ENCODE measurements at regions not wholly inside any gene's neighbourhood (a gene's known extent, or its start where the extent isn't known, plus 50 kb on each side); places are given as distances from the start of the nearest gene placed in this dataset.
"Not testable (repeated sequence)": the region's sequence is repeated elsewhere in the genome, so short reads cannot be mapped to it uniquely, and the experiment has no call there.

DNA sequence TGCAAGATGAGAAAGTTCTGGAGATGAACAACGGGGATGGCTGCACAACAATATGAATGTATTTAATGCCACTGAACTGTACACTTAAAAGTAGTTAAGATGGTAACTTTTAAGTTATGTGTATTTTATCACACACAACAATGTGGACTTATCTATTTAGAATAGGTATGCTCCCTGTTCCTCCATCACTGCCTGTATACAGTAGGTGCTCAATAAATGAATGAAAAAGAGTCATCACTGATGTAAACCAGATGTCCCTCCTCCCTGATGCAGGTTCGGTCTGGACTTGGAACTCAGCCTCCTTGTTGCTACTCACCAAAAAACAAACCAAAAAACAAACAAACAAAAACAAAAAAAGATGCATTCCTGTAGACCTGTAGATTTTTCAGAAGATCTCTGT lies 65.9 kb upstream of the BOD1 start:
- DNase-seq = no peak
- Histone ChIP-seq H3K9me3 (no peaks in the 10 kb centered on the region), H3K4me1 (no peaks in the 10 kb centered on the region), H3K4me3 (no peak overlapping the region), H3K27me3 (no peaks in the 10 kb centered on the region), H3K27ac (no peak overlapping the region), H3K36me3 (no peaks in the 10 kb centered on the region)
- intact Hi-C loops (cut with DNase I; ENCODE audit: low total_unique reads) = no loop called here
- TF ChIP-seq POLR2A (IDR thresholded peaks at IDR 0.05) (no peak), CTCF (IDR thresholded peaks at IDR 0.05) (no peak)

DNA sequence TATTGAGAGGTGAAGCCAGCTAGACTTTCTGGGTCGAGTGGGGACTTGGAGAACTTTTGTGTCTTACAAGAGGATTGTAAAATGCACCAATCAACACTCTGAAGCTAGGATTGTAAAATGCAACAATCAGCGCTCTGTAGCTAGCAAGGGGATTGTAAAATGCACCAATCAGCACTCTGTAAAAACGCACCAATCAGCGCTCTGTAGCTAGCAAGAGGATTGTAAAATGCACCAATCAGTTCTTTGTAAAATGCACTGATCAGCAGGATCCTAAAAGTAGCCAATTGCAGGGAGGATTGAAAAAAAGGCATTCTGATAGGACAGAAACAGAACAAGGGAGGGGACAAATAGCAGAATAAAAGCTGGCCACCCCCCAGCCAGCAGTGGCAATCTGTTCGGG lies 68.1 kb upstream of the BOD1 start:
- H3K9me3 ChIP-seq; H3K36me3 ChIP-seq; intact Hi-C loops (cut with DNase I; ENCODE audit: low total_unique reads); H3K4me1 ChIP-seq; H3K4me3 ChIP-seq; H3K27ac ChIP-seq; DNase-seq; H3K27me3 ChIP-seq: not testable (repeated sequence)

DNA sequence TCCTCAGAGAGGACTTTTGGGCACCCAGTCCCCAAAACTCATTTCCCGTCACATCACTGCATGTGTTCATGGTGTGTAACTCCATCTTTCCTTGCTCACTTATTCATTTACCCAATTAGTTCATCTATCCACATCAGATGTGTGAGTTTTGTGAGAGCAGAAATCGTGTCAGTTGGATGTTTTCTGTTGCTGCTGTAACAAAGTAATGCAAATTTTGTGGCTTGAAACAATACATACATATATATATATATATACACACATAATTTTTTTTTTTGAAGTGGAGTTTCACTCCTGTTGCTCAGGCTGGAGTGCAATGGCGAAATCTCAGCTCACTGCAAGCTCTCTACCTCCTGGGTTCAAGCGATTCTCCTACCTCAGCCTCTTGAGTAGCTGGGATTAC lies 70.5 kb upstream of the BOD1 start:
- no peak overlapping the region for H3K4me3 ChIP-seq

GRCh38 chr5:173688703-173689102 lies 72.3 kb upstream of the BOD1 start:
- no peak for DNase-seq
- TF ChIP-seq POLR2A (IDR thresholded peaks at IDR 0.05) = no peak
- no peak for TF ChIP-seq CTCF (IDR thresholded peaks at IDR 0.05)
- peak overlapping the region; percentile 21 to 80 for H3K27ac ChIP-seq
- no peaks in the 10 kb centered on the region for H3K36me3 ChIP-seq
- H3K27me3 ChIP-seq = no peaks in the 10 kb centered on the region
- no peaks in the 10 kb centered on the region for H3K9me3 ChIP-seq
- no peaks in the 10 kb centered on the region for H3K4me1 ChIP-seq
- intact Hi-C loops (cut with DNase I; ENCODE audit: low total_unique reads) = no loop called here
- H3K4me3 ChIP-seq = no peak overlapping the region

More for the DNA sequence above, 70.5 kb upstream of the BOD1 start:
- TF ChIP-seq POLR2A (IDR thresholded peaks at IDR 0.05) (no peak), CTCF (IDR thresholded peaks at IDR 0.05) (no peak)
- intact Hi-C loops (cut with DNase I; ENCODE audit: low total_unique reads) = no loop called here
- no peaks in the 10 kb centered on the region for H3K9me3 ChIP-seq
- DNase-seq = no peak
- H3K36me3 ChIP-seq = no peaks in the 10 kb centered on the region
- H3K27me3 ChIP-seq = no peaks in the 10 kb centered on the region
- no peak overlapping the region for H3K27ac ChIP-seq
- no peaks in the 10 kb centered on the region for H3K4me1 ChIP-seq

GRCh38 chr5:173689171-173689736 lies 72.8 kb upstream of the BOD1 start:
- H3K27ac ChIP-seq = peak overlapping the region; percentile 21 to 80
- intact Hi-C loops (cut with DNase I; ENCODE audit: low total_unique reads) = no loop called here
- no peaks in the 10 kb centered on the region for H3K36me3 ChIP-seq
- H3K4me3 ChIP-seq = no peak overlapping the region
- DNase-seq = no peak
- no peaks in the 10 kb centered on the region for H3K27me3 ChIP-seq
- H3K4me1 ChIP-seq = no peaks in the 10 kb centered on the region
- no peaks in the 10 kb centered on the region for H3K9me3 ChIP-seq
- TF ChIP-seq POLR2A (IDR thresholded peaks at IDR 0.05) (no peak), CTCF (IDR thresholded peaks at IDR 0.05) (no peak)
